ENCODE measurements at regions not wholly inside any gene's neighbourhood (a gene's known extent, or its start where the extent isn't known, plus 50 kb on each side); places are given as distances from the start of the nearest gene placed in this dataset.
A peak's percentile ranks its signal among the peaks of the same experiment; 100 is the strongest.

- no peak for DNase-seq (ENCODE audit: low read depth in 4 of 4, low spot score in 3 of 4)
Observed at GRCh38 chr20:58020656-58021454, 207.6 kb downstream of the ANKRD60 start.

GRCh38 chr20:58019850-58020625 is 208.4 kb downstream of the ANKRD60 start:
- DNase-seq (ENCODE audit: low read depth in 4 of 4, low spot score in 3 of 4), result no peak

GRCh38 chr20:58019027-58019849 is 209.2 kb downstream of the ANKRD60 start:
- no peak for DNase-seq (ENCODE audit: low read depth in 4 of 4, low spot score in 3 of 4)

GRCh38 chr20:58018590-58018989 is 209.9 kb downstream of the ANKRD60 start:
- no peak for DNase-seq (ENCODE audit: low read depth in 4 of 4, low spot score in 3 of 4)

GRCh38 chr20:58017970-58018530 is 210.4 kb downstream of the ANKRD60 start:
- DNase-seq (ENCODE audit: low read depth in 4 of 4, low spot score in 3 of 4), result no peak

- no peak for DNase-seq (ENCODE audit: low read depth in 4 of 4, low spot score in 3 of 4)
Observed at GRCh38 chr20:58017231-58017969, 211.1 kb downstream of the ANKRD60 start.

GRCh38 chr20:58016779-58017178 is 211.7 kb downstream of the ANKRD60 start:
- DNase-seq (ENCODE audit: low read depth in 4 of 4, low spot score in 3 of 4), result no peak

- peak in 1 of 4 donors; percentile 33 for DNase-seq (ENCODE audit: low read depth in 4 of 4, low spot score in 3 of 4)
Observed at GRCh38 chr20:58014628-58015315, 213.7 kb downstream of the ANKRD60 start.

GRCh38 chr20:58012731-58013510 is 215.5 kb downstream of the ANKRD60 start:
- DNase-seq (ENCODE audit: low read depth in 4 of 4, low spot score in 3 of 4), result no peak

- DNase-seq (ENCODE audit: low read depth in 4 of 4, low spot score in 3 of 4), result no peak
Observed at GRCh38 chr20:58011947-58012610, 216.4 kb downstream of the ANKRD60 start.

GRCh38 chr20:58011106-58011946 is 217.1 kb downstream of the ANKRD60 start:
- no peak for DNase-seq (ENCODE audit: low read depth in 4 of 4, low spot score in 3 of 4)

- no peak for DNase-seq (ENCODE audit: low read depth in 4 of 4, low spot score in 3 of 4)
Observed at GRCh38 chr20:58010666-58011065, 217.8 kb downstream of the ANKRD60 start.

- no peak for DNase-seq (ENCODE audit: low read depth in 4 of 4, low spot score in 3 of 4)
Observed at GRCh38 chr20:58010186-58010585, 218.3 kb downstream of the ANKRD60 start.

- DNase-seq (ENCODE audit: low read depth in 4 of 4, low spot score in 3 of 4), result no peak
Observed at GRCh38 chr20:58008866-58009265, 219.6 kb downstream of the ANKRD60 start.

GRCh38 chr20:58008413-58008812 is 220.0 kb downstream of the ANKRD60 start:
- no peak for DNase-seq (ENCODE audit: low read depth in 4 of 4, low spot score in 3 of 4)

GRCh38 chr20:58007947-58008346 is 220.5 kb downstream of the ANKRD60 start:
- DNase-seq (ENCODE audit: low read depth in 4 of 4, low spot score in 3 of 4), result no peak

Measured in left renal pelvis (tissue), 4 donors.